ENCODE measurements at regions not wholly inside any gene's neighbourhood (a gene's known extent, or its start where the extent isn't known, plus 50 kb on each side); places are given as distances from the start of the nearest gene placed in this dataset.

DNA sequence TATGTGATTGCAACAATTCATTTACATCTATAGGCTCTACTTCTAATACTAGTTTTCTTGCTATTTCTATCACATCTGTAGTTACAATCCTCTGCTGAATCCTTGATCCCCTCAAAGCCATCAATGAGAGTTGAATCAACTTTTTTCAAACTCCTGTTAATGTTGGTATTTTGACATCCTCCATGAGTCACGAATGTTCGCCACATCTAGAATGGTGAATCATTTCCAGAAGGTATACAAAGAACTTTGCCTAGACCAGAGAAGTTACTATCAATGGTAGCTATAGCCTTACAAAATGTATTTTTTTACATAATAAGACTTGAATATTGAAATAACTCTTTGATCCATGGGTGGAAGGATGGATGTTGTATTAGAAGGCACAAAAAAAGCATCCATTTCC lies 110.0 kb downstream of the AMY1C start:
- TF ChIP-seq, protein P1, sequence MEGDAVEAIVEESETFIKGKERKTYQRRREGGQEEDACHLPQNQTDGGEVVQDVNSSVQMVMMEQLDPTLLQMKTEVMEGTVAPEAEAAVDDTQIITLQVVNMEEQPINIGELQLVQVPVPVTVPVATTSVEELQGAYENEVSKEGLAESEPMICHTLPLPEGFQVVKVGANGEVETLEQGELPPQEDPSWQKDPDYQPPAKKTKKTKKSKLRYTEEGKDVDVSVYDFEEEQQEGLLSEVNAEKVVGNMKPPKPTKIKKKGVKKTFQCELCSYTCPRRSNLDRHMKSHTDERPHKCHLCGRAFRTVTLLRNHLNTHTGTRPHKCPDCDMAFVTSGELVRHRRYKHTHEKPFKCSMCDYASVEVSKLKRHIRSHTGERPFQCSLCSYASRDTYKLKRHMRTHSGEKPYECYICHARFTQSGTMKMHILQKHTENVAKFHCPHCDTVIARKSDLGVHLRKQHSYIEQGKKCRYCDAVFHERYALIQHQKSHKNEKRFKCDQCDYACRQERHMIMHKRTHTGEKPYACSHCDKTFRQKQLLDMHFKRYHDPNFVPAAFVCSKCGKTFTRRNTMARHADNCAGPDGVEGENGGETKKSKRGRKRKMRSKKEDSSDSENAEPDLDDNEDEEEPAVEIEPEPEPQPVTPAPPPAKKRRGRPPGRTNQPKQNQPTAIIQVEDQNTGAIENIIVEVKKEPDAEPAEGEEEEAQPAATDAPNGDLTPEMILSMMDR (IDR thresholded peaks at IDR 0.05 in 2 of 3, conservative IDR thresholded peaks at IDR 0.05 in 1 of 3; ENCODE audit: control insufficient read depth in 2 of 3, extremely low read depth in 1 of 3, insufficient read depth in 1 of 3, low read depth in 3 of 3, low read length in 3 of 3), result no peak
- TF ChIP-seq ZNF207 (IDR thresholded peaks at IDR 0.05; ENCODE audit: borderline replicate concordance), result no peak
- TF ChIP-seq, protein P2, sequence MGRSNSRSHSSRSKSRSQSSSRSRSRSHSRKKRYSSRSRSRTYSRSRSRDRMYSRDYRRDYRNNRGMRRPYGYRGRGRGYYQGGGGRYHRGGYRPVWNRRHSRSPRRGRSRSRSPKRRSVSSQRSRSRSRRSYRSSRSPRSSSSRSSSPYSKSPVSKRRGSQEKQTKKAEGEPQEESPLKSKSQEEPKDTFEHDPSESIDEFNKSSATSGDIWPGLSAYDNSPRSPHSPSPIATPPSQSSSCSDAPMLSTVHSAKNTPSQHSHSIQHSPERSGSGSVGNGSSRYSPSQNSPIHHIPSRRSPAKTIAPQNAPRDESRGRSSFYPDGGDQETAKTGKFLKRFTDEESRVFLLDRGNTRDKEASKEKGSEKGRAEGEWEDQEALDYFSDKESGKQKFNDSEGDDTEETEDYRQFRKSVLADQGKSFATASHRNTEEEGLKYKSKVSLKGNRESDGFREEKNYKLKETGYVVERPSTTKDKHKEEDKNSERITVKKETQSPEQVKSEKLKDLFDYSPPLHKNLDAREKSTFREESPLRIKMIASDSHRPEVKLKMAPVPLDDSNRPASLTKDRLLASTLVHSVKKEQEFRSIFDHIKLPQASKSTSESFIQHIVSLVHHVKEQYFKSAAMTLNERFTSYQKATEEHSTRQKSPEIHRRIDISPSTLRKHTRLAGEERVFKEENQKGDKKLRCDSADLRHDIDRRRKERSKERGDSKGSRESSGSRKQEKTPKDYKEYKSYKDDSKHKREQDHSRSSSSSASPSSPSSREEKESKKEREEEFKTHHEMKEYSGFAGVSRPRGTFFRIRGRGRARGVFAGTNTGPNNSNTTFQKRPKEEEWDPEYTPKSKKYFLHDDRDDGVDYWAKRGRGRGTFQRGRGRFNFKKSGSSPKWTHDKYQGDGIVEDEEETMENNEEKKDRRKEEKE (IDR thresholded peaks at IDR 0.05), result no peak
- no peak for TF ChIP-seq IRF3 (IDR thresholded peaks at IDR 0.05)
- no peak for TF ChIP-seq ZNF384 (IDR thresholded peaks at IDR 0.05; ENCODE audit: borderline replicate concordance, low read depth, low read length)
- no peak for TF ChIP-seq ATF3 (IDR thresholded peaks at IDR 0.05; ENCODE audit: borderline replicate concordance, extremely low read depth, low read depth, low read length)
- no peak for TF ChIP-seq POLR2AphosphoS5 (IDR thresholded peaks at IDR 0.05; ENCODE audit: low read length)

Measured in GM12878 (cell line).